ENCODE measurements at regions not wholly inside any gene's neighbourhood (a gene's known extent, or its start where the extent isn't known, plus 50 kb on each side); places are given as distances from the start of the nearest gene placed in this dataset.

DNA sequence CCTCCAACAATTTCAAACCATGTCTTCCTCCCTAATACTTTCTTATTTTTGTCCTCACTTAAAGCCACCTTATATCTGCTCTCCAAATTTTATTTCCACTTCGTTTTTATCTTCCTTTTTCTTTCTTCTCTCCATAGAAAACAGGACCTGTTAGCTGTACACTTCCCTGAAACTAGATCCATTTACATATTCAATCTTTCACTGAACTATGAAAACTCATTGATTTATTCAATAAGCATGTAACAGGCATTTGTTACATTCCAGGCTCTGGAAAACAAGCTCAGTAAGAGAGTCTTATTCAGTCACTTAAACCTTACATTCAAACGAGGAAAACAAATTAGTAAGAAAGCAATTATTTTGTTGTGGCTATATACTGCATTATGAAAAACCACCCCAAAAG is 1225.3 kb downstream of the SUCLG1 start:
- Histone ChIP-seq H3K27ac (ENCODE audit: insufficient read depth, low read length) (no peak overlapping the region), H3K4me2 (ENCODE audit: extremely low read depth, insufficient read depth, low read length) (no peak overlapping the region), H3K4me3 (replicated peaks in 1 of 4; ENCODE audit: control extremely low read depth in 1 of 4, insufficient read depth in 1 of 4, low read depth in 3 of 4, low read length in 4 of 4) (no peak overlapping the region), H4K20me1 (ENCODE audit: control insufficient read depth, extremely low read depth, insufficient read depth, low read length) (no peaks in the 10 kb centered on the region), H3K4me1 (ENCODE audit: control insufficient read depth, extremely low read depth, insufficient read depth, low read length) (no peaks in the 10 kb centered on the region), H3K79me2 (ENCODE audit: control insufficient read depth, insufficient read depth, low read length) (no peaks in the 10 kb centered on the region), H2AFZ (ENCODE audit: low read length) (no peak overlapping the region), H3K9me3 (ENCODE audit: control insufficient read depth, insufficient read depth, low read depth, low read length) (no peaks in the 10 kb centered on the region), H3K9ac (ENCODE audit: insufficient read depth, low read length) (no peak overlapping the region), H3K27me3 (ENCODE audit: control insufficient read depth, insufficient read depth, low read length) (no peaks in the 10 kb centered on the region), H3K36me3 (ENCODE audit: control insufficient read depth, insufficient read depth, low read length) (no peaks in the 10 kb centered on the region)
- TF ChIP-seq EZH2 (IDR thresholded peaks at IDR 0.05; ENCODE audit: low read length, missing control alignments) (no peak), CTCF (conservative IDR thresholded peaks at IDR 0.05 in 1 of 2, IDR thresholded peaks at IDR 0.05 in 1 of 2; ENCODE audit: low read depth in 1 of 2, low read length in 2 of 2) (no peak)
- no peak for DNase-seq (ENCODE audit: low read depth in 2 of 2)

DNA sequence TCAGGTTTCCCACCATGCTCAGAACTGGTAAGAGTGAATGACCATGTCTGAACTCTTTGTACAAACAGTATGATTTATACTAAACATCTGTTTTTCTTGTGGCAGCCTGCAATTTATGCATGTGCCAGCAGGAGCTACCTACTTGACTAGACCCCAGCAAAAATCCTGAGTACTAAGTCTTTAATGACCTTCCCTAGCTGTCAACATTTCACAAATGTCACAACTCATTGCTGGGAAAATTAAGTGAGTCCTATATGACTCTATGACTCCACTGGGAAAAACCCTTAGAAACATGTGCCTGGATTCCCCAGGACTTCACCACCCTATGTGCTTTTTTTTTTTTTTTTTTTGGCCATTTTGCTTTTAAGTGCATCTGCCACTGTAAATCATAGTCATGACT is 1225.8 kb downstream of the SUCLG1 start:
- Histone ChIP-seq H3K27ac (ENCODE audit: insufficient read depth, low read length) (no peak overlapping the region), H3K4me3 (replicated peaks in 1 of 4; ENCODE audit: control extremely low read depth in 1 of 4, insufficient read depth in 1 of 4, low read depth in 3 of 4, low read length in 4 of 4) (no peak overlapping the region), H4K20me1 (ENCODE audit: control insufficient read depth, extremely low read depth, insufficient read depth, low read length) (no peaks in the 10 kb centered on the region), H3K9me3 (ENCODE audit: control insufficient read depth, insufficient read depth, low read depth, low read length) (no peaks in the 10 kb centered on the region), H3K79me2 (ENCODE audit: control insufficient read depth, insufficient read depth, low read length) (no peaks in the 10 kb centered on the region), H3K4me2 (ENCODE audit: extremely low read depth, insufficient read depth, low read length) (no peak overlapping the region), H2AFZ (ENCODE audit: low read length) (no peak overlapping the region), H3K27me3 (ENCODE audit: control insufficient read depth, insufficient read depth, low read length) (no peaks in the 10 kb centered on the region), H3K9ac (ENCODE audit: insufficient read depth, low read length) (no peak overlapping the region), H3K36me3 (ENCODE audit: control insufficient read depth, insufficient read depth, low read length) (no peaks in the 10 kb centered on the region), H3K4me1 (ENCODE audit: control insufficient read depth, extremely low read depth, insufficient read depth, low read length) (no peaks in the 10 kb centered on the region)
- no peak for DNase-seq (ENCODE audit: low read depth in 2 of 2)
- TF ChIP-seq EZH2 (IDR thresholded peaks at IDR 0.05; ENCODE audit: low read length, missing control alignments) = no peak
- no peak for TF ChIP-seq CTCF (conservative IDR thresholded peaks at IDR 0.05 in 1 of 2, IDR thresholded peaks at IDR 0.05 in 1 of 2; ENCODE audit: low read depth in 1 of 2, low read length in 2 of 2)

DNA sequence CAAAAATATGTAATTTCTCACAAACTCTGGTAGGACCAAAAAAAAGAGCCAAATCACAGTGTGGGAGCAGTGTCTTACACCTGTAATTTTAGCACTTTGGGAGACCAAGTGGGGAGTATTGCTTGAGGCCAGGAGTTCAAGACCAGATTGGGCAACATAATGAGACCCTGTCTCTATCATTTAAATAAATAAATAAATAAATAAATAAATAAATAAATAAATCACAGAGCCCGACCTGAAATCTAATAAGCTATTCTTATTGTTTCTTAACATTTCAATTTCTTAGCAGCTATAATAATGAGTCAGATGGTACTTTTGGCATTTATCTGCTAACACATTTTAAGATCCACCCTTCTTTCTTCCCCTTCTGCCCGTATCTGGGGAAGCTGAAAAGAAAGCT is 1229.6 kb downstream of the SUCLG1 start:
- Histone ChIP-seq H3K4me2 (ENCODE audit: extremely low read depth, insufficient read depth, low read length) (no peak overlapping the region), H3K9ac (ENCODE audit: insufficient read depth, low read length) (no peak overlapping the region), H2AFZ (ENCODE audit: low read length) (no peak overlapping the region), H3K79me2 (ENCODE audit: control insufficient read depth, insufficient read depth, low read length) (no peaks in the 10 kb centered on the region), H3K27me3 (ENCODE audit: control insufficient read depth, insufficient read depth, low read length) (no peaks in the 10 kb centered on the region), H3K9me3 (ENCODE audit: control insufficient read depth, insufficient read depth, low read depth, low read length) (no peaks in the 10 kb centered on the region), H3K36me3 (ENCODE audit: control insufficient read depth, insufficient read depth, low read length) (no peaks in the 10 kb centered on the region), H3K27ac (ENCODE audit: insufficient read depth, low read length) (no peak overlapping the region), H3K4me3 (replicated peaks in 1 of 4; ENCODE audit: control extremely low read depth in 1 of 4, insufficient read depth in 1 of 4, low read depth in 3 of 4, low read length in 4 of 4) (no peak overlapping the region), H3K4me1 (ENCODE audit: control insufficient read depth, extremely low read depth, insufficient read depth, low read length) (no peaks in the 10 kb centered on the region), H4K20me1 (ENCODE audit: control insufficient read depth, extremely low read depth, insufficient read depth, low read length) (no peaks in the 10 kb centered on the region)
- no peak for TF ChIP-seq EZH2 (IDR thresholded peaks at IDR 0.05; ENCODE audit: low read length, missing control alignments)
- TF ChIP-seq CTCF (conservative IDR thresholded peaks at IDR 0.05 in 1 of 2, IDR thresholded peaks at IDR 0.05 in 1 of 2; ENCODE audit: low read depth in 1 of 2, low read length in 2 of 2) = no peak
- DNase-seq (ENCODE audit: low read depth in 2 of 2) = no peak

Measured in fibroblast of lung (primary cell).